VCaP (cell line): ENCODE measurements at regions not wholly inside any gene's neighbourhood (a gene's known extent, or its start where the extent isn't known, plus 50 kb on each side); places are given as distances from the start of the nearest gene placed in this dataset.
"Not testable (repeated sequence)": the region's sequence is repeated elsewhere in the genome, so short reads cannot be mapped to it uniquely, and the experiment has no call there.

Experiments used
- H3K27ac ChIP-seq: fragments of 450-650 bp; 2 replicates; pipeline ENCODE4 v1.5.1; 2017
- TF ChIP-seq, protein P1 (sequence below): fragments of 450-650 bp; conservative IDR thresholded peaks from 2 replicates; pipeline ENCODE4 v1.5.1; 2017; ENCODE audit warnings: mild to moderate bottlenecking, moderate library complexity

DNA sequence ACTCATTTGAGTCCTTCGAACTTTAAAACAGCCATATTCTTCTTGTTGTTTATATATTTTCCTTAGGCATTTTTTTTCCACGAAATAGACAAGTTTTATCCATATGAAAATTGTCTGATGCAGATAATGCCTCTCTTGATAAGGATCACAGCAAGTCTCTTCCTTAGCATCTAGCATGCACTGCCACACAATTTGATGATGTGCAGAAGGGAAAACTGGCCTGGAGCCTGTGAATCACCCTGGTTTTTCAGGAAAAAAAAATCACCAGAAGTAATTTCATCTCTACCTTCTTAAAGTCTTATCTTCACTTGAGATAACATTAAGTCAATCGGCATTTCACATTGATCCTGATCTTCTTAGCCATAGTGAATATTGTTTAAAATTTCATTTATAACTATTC, 199.8 kb downstream of the TENT5A start:
- H3K27ac ChIP-seq, result no peak overlapping the region
- TF ChIP-seq, protein P1, sequence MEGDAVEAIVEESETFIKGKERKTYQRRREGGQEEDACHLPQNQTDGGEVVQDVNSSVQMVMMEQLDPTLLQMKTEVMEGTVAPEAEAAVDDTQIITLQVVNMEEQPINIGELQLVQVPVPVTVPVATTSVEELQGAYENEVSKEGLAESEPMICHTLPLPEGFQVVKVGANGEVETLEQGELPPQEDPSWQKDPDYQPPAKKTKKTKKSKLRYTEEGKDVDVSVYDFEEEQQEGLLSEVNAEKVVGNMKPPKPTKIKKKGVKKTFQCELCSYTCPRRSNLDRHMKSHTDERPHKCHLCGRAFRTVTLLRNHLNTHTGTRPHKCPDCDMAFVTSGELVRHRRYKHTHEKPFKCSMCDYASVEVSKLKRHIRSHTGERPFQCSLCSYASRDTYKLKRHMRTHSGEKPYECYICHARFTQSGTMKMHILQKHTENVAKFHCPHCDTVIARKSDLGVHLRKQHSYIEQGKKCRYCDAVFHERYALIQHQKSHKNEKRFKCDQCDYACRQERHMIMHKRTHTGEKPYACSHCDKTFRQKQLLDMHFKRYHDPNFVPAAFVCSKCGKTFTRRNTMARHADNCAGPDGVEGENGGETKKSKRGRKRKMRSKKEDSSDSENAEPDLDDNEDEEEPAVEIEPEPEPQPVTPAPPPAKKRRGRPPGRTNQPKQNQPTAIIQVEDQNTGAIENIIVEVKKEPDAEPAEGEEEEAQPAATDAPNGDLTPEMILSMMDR, result no peak

DNA sequence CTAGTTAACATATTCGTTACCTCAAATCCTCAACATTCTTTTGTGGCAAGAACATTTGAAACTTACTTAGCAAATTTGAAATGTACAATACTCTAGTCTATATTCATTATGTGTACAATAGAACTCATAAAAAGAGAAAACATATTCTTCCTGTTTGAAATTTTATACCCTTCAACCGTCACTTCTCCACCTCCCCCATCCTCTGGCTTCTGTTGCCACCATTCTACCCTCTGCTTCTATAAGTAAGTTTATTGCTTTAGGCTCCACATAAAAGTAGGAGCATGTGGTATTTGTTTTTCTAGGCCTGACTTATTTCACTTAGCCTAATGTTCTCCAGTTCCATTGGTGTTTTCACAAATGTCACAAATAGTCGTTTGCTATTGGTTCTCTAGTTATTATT, 205.3 kb downstream of the TENT5A start:
- TF ChIP-seq, protein P1, result no peak

GRCh38 chr6:81534934-81535465, 217.5 kb downstream of the TENT5A start:
- no peak overlapping the region for H3K27ac ChIP-seq
- TF ChIP-seq, protein P1, result no peak

More for the DNA sequence above, 205.3 kb downstream of the TENT5A start:
- no peak overlapping the region for H3K27ac ChIP-seq

DNA sequence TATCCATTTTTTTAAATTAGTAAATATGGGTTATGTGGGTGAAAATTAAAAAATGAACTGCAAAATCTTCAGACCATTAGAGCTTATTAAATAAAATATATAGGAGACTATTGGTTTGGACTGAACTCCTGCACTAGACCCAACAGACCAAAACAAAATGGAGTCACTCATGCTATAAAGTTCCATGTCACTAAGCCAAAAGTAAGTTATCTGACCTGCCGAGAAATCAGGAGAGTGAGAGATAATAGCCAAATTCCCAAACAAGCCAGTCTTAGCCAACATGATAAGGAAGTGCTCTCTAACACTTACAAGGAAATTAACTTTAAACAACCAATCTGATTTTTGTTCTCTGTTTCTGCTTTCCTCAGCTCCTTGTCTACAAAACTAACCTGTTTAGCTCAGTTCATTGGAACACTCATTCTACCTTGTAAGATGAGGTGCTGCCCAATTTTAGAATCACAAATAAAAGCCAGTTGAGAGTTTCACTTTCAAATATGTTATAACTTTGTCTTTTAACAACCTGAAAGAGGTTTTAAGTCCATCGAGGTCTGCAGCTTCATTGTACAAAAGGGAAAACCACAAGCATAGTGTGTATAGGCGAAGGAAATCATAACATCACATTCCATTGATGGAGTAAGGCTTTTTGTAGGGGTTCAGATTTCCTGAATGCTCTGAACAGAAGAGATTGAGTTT, 220.5 kb downstream of the TENT5A start:
- no peak overlapping the region for H3K27ac ChIP-seq
- TF ChIP-seq, protein P1, result no peak

- TF ChIP-seq, protein P1, result no peak
- H3K27ac ChIP-seq, result no peak overlapping the region
These were observed 235.0 kb downstream of the TENT5A start for GRCh38 chr6:81517455-81517854.

- TF ChIP-seq, protein P1, result no peak
These were observed 236.7 kb downstream of the TENT5A start for GRCh38 chr6:81515562-81516453.

GRCh38 chr6:81514195-81514594, 238.3 kb downstream of the TENT5A start:
- H3K27ac ChIP-seq, result not testable (repeated sequence)

More at GRCh38 chr6:81515562-81516453, 236.7 kb downstream of the TENT5A start:
- H3K27ac ChIP-seq, result no peak overlapping the region
